ENCODE measurements at regions not wholly inside any gene's neighbourhood (a gene's known extent, or its start where the extent isn't known, plus 50 kb on each side); places are given as distances from the start of the nearest gene placed in this dataset.

- intact Hi-C loops (cut with micrococcal nuclease), result no loop called here
- ChIA-PET POLR2A (interaction anchor here (1.7 kb wide), 1 partner anchor 8 kb away, joined by 4 read pairs; no protein-coding TSS in a partner anchor), CTCF (no interaction called here)
- Mint-ChIP-seq H3K36me3 (ENCODE audit: insufficient read depth, unreplicated experiment) (no peaks in the 10 kb centered on the region), H3K4me1 (ENCODE audit: insufficient read depth, unreplicated experiment) (peaks cover 23% of the 10 kb centered on the region), H3K9me3 (ENCODE audit: unreplicated experiment) (no peaks in the 10 kb centered on the region), H3K27ac (ENCODE audit: low read depth, unreplicated experiment) (no peak overlapping the region), H3K4me3 (ENCODE audit: unreplicated experiment) (no peak overlapping the region), H3K27me3 (ENCODE audit: insufficient read depth, unreplicated experiment) (no peaks in the 10 kb centered on the region)
- DNase-seq (ENCODE audit: unreplicated experiment), result no peak
- BruUV-seq (replicated peaks), result no TSS peak
- TF ChIP-seq CTCF (IDR thresholded peaks at IDR 0.05; ENCODE audit: unreplicated experiment), result no peak
Measured at GRCh38 chrX:10025742-10026493, 58.8 kb downstream of the CLDN34 start.

- no TSS peak for BruUV-seq (replicated peaks)
- H3K4me3 Mint-ChIP-seq (ENCODE audit: unreplicated experiment), result no peak overlapping the region
- no peaks in the 10 kb centered on the region for H3K36me3 Mint-ChIP-seq (ENCODE audit: insufficient read depth, unreplicated experiment)
- ChIA-PET CTCF (interaction anchor here (0.6 to 2.0 kb wide), 3 partner anchors 41 to 91 kb away, joined by 3 to 5 read pairs (median 3); no protein-coding TSS in a partner anchor), POLR2A (interaction anchor here (0.9 to 1.9 kb wide), 3 partner anchors 9 to 12 kb away, joined by 3 to 7 read pairs (median 4); no protein-coding TSS in a partner anchor)
- DNase-seq (ENCODE audit: unreplicated experiment), result no peak
- H3K27me3 Mint-ChIP-seq (ENCODE audit: insufficient read depth, unreplicated experiment), result no peaks in the 10 kb centered on the region
- no peaks in the 10 kb centered on the region for H3K9me3 Mint-ChIP-seq (ENCODE audit: unreplicated experiment)
- H3K27ac Mint-ChIP-seq (ENCODE audit: low read depth, unreplicated experiment), result no peak overlapping the region
- no peak for TF ChIP-seq CTCF (IDR thresholded peaks at IDR 0.05; ENCODE audit: unreplicated experiment)
- peaks cover 18% of the 10 kb centered on the region for H3K4me1 Mint-ChIP-seq (ENCODE audit: insufficient read depth, unreplicated experiment)
- intact Hi-C loops (cut with micrococcal nuclease), result no loop called here
Measured at GRCh38 chrX:10028283-10029104, 61.3 kb downstream of the CLDN34 start.

DNA sequence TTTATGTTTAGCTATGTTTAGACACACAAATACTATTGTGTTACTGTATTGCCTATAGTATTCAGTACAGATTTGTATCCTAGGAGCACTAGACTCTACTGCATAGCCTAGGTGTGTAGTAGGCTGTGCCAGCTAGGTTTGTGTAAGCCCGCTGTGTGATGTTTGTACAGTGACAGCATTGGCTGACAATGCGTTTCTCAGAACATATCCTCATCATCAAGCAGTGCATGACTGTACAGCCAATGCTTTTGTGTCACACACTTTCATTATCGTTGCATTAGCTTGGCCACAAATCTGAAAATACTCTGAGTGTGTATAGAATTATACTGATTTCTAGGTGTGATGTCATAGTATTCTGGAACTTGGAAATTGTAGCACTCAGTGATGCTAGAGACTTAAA lies 63.4 kb downstream of the CLDN34 start:
- Mint-ChIP-seq H3K36me3 (ENCODE audit: insufficient read depth, unreplicated experiment) (no peaks in the 10 kb centered on the region), H3K4me3 (ENCODE audit: unreplicated experiment) (no peak overlapping the region), H3K9me3 (ENCODE audit: unreplicated experiment) (no peaks in the 10 kb centered on the region), H3K27me3 (ENCODE audit: insufficient read depth, unreplicated experiment) (no peaks in the 10 kb centered on the region), H3K4me1 (ENCODE audit: insufficient read depth, unreplicated experiment) (peaks cover 18% of the 10 kb centered on the region), H3K27ac (ENCODE audit: low read depth, unreplicated experiment) (no peak overlapping the region)
- BruUV-seq (replicated peaks), result no TSS peak
- ChIA-PET CTCF (interaction anchor here (1.1 to 1.5 kb wide), 2 partner anchors 19 to 87 kb away, joined by 3 to 5 read pairs; no protein-coding TSS in a partner anchor), POLR2A (interaction anchor here (0.8 to 1.6 kb wide), 5 partner anchors 11 to 59 kb away, joined by 3 to 6 read pairs (median 4); no protein-coding TSS in a partner anchor)
- intact Hi-C loops (cut with micrococcal nuclease), result no loop called here
- peak; percentile 54 for DNase-seq (ENCODE audit: unreplicated experiment)
- no peak for TF ChIP-seq CTCF (IDR thresholded peaks at IDR 0.05; ENCODE audit: unreplicated experiment)

- peaks cover 18% of the 10 kb centered on the region for H3K4me1 Mint-ChIP-seq (ENCODE audit: insufficient read depth, unreplicated experiment)
- no peaks in the 10 kb centered on the region for H3K36me3 Mint-ChIP-seq (ENCODE audit: insufficient read depth, unreplicated experiment)
- CTCF ChIA-PET, result interaction anchor here (1.5 to 2.6 kb wide), 2 partner anchors 86 to 88 kb away, joined by 5 to 9 read pairs; no protein-coding TSS in a partner anchor
- H3K27ac Mint-ChIP-seq (ENCODE audit: low read depth, unreplicated experiment), result no peak overlapping the region
- intact Hi-C loops (cut with micrococcal nuclease), result no loop called here
- DNase-seq (ENCODE audit: unreplicated experiment), result no peak
- BruUV-seq (replicated peaks), result no TSS peak
- H3K9me3 Mint-ChIP-seq (ENCODE audit: unreplicated experiment), result no peaks in the 10 kb centered on the region
- POLR2A ChIA-PET, result no interaction called here
- no peaks in the 10 kb centered on the region for H3K27me3 Mint-ChIP-seq (ENCODE audit: insufficient read depth, unreplicated experiment)
- H3K4me3 Mint-ChIP-seq (ENCODE audit: unreplicated experiment), result no peak overlapping the region
- no peak for TF ChIP-seq CTCF (IDR thresholded peaks at IDR 0.05; ENCODE audit: unreplicated experiment)
Measured at GRCh38 chrX:10031746-10032145, 64.6 kb downstream of the CLDN34 start.

Measured in MCF 10A (cell line).